ENCODE measurements at regions not wholly inside any gene's neighbourhood (a gene's known extent, or its start where the extent isn't known, plus 50 kb on each side); places are given as distances from the start of the nearest gene placed in this dataset.

GRCh38 chr15:93694033-93694432, 537.3 kb upstream of the MCTP2 start:
- WGBS (ENCODE audit: insufficient coverage), result no CpG with 5 or more reads among the region's 2 CpGs

DNA sequence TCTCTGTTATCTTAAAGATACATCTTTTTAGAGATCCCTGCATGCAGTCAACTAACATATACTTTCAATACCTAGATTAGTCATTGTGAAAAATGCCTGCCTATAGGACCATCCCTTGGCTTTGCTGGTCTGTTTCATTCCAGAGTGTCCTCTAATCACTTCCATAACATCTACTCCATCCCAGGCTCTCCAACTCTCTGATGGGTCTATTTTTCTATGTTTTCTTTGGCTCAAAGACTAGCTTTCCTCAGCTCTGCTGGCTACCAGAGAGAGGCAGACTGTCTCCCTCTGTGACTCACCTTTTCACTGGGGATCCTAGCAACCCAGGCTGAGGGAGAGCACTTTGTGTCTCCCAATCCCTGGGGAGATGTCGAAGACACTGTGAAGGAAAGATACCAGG, 547.7 kb upstream of the MCTP2 start:
- no peak overlapping the region for H3K4me3 ChIP-seq (ENCODE audit: control insufficient read depth in 1 of 2, extremely low read depth in 1 of 2, low read length in 1 of 2)
- H3K27me3 ChIP-seq (replicated peaks in 1 of 2; ENCODE audit: control insufficient read depth in 2 of 2, extremely low read depth in 1 of 2, insufficient read depth in 2 of 2, low read length in 1 of 2), result no peaks in the 10 kb centered on the region
- Mint-ChIP-seq H3K36me3 (no peaks in the 10 kb centered on the region), H3K27ac (no peak overlapping the region), H3K9me3 (peaks cover 12 to 40% (median 14%) of the 10 kb centered on the region in 3 donors), H3K4me3 (no peak overlapping the region), H3K4me1 (no peaks in the 10 kb centered on the region), H3K27me3 (no peaks in the 10 kb centered on the region)
- H3K27ac ChIP-seq (ENCODE audit: low read length), result no peak overlapping the region
- POLR2A ChIA-PET, result no interaction called here
- H3K4me1 ChIP-seq (ENCODE audit: control insufficient read depth in 1 of 2, extremely low read depth in 1 of 2, insufficient read depth in 2 of 2, low read length in 2 of 2), result no peaks in the 10 kb centered on the region
- no peaks in the 10 kb centered on the region for H3K36me3 ChIP-seq (ENCODE audit: control insufficient read depth in 2 of 2, extremely low read depth in 1 of 2, insufficient read depth in 1 of 2, low read length in 1 of 2)
- CTCF ChIA-PET, result no interaction called here
- WGBS (ENCODE audit: insufficient coverage), result 42% methylated on average over 1 of the region's 1 CpG
- peaks cover 2% of the 10 kb centered on the region for H3K9me3 ChIP-seq
- no peak for ATAC-seq (replicated peaks in 1 of 4)
- no peak for DNase-seq

More at GRCh38 chr15:93694033-93694432, 537.3 kb upstream of the MCTP2 start:
- H3K4me1 ChIP-seq (ENCODE audit: control insufficient read depth in 1 of 2, extremely low read depth in 1 of 2, insufficient read depth in 2 of 2, low read length in 2 of 2), result no peaks in the 10 kb centered on the region
- no peaks in the 10 kb centered on the region for H3K36me3 Mint-ChIP-seq
- H3K36me3 ChIP-seq (ENCODE audit: control insufficient read depth in 2 of 2, extremely low read depth in 1 of 2, insufficient read depth in 1 of 2, low read length in 1 of 2), result no peaks in the 10 kb centered on the region
- peaks cover 8 to 12% (median 12%) of the 10 kb centered on the region in 3 donors for H3K9me3 Mint-ChIP-seq
- no peaks in the 10 kb centered on the region for H3K27me3 ChIP-seq (replicated peaks in 1 of 2; ENCODE audit: control insufficient read depth in 2 of 2, extremely low read depth in 1 of 2, insufficient read depth in 2 of 2, low read length in 1 of 2)
- H3K4me3 Mint-ChIP-seq, result no peak overlapping the region
- no peak for DNase-seq
- peaks cover 0 to 4% of the 10 kb centered on the region in 2 donors for H3K27me3 Mint-ChIP-seq
- CTCF ChIA-PET, result no interaction called here
- H3K4me3 ChIP-seq (ENCODE audit: control insufficient read depth in 1 of 2, extremely low read depth in 1 of 2, low read length in 1 of 2), result no peak overlapping the region
- H3K4me1 Mint-ChIP-seq, result no peaks in the 10 kb centered on the region
- H3K27ac Mint-ChIP-seq, result no peak overlapping the region
- POLR2A ChIA-PET, result no interaction called here
- no peak for ATAC-seq (replicated peaks in 1 of 4)
- H3K9me3 ChIP-seq, result peaks cover 5% of the 10 kb centered on the region
- no peak overlapping the region for H3K27ac ChIP-seq (ENCODE audit: low read length)

GRCh38 chr15:93671387-93671943, 559.9 kb upstream of the MCTP2 start:
- Mint-ChIP-seq H3K4me1 (no peaks in the 10 kb centered on the region), H3K27ac (no peak overlapping the region), H3K9me3 (peaks cover 0 to 4% (median 0%) of the 10 kb centered on the region in 3 donors), H3K36me3 (no peaks in the 10 kb centered on the region), H3K27me3 (peaks cover 12 to 18% of the 10 kb centered on the region in 2 donors), H3K4me3 (no peak overlapping the region)
- Histone ChIP-seq H3K4me1 (ENCODE audit: control insufficient read depth in 1 of 2, extremely low read depth in 1 of 2, insufficient read depth in 2 of 2, low read length in 2 of 2) (no peaks in the 10 kb centered on the region), H3K9me3 (no peaks in the 10 kb centered on the region), H3K4me3 (ENCODE audit: control insufficient read depth in 1 of 2, extremely low read depth in 1 of 2, low read length in 1 of 2) (no peak overlapping the region), H3K27me3 (replicated peaks in 1 of 2; ENCODE audit: control insufficient read depth in 2 of 2, extremely low read depth in 1 of 2, insufficient read depth in 2 of 2, low read length in 1 of 2) (peaks cover 3% of the 10 kb centered on the region in 2 experiments), H3K27ac (ENCODE audit: low read length) (no peak overlapping the region), H3K36me3 (ENCODE audit: control insufficient read depth in 2 of 2, extremely low read depth in 1 of 2, insufficient read depth in 1 of 2, low read length in 1 of 2) (no peaks in the 10 kb centered on the region)
- ChIA-PET POLR2A (no interaction called here), CTCF (no interaction called here)
- WGBS (ENCODE audit: insufficient coverage), result 91% methylated on average over 8 of the region's 12 CpGs
- DNase-seq, result no peak
- ATAC-seq (replicated peaks in 1 of 4), result no peak

DNA sequence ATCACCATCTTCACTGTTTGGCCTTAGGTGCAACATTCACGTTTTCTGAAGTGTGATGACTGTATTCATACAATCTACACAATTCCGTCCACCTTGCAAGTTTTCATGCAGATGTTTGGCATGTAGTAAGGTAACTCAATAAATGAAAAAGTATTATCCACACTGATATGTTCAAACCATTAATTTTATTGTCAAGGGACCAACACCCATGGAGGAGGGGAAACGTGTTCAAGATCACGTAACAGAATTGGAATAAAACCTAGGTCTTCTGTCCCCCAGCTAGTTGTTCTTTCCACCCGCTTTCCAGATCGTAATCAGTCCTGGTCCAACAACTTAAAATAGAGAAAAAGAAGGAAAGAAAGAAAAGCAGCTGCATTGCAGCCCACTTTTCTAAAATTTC, 560.4 kb upstream of the MCTP2 start:
- ATAC-seq (replicated peaks in 1 of 4), result no peak
- peaks cover 12 to 18% of the 10 kb centered on the region in 2 donors for H3K27me3 Mint-ChIP-seq
- no peak overlapping the region for H3K4me3 Mint-ChIP-seq
- CTCF ChIA-PET, result no interaction called here
- no CpG with 5 or more reads among the region's 6 CpGs for WGBS (ENCODE audit: insufficient coverage)
- H3K27me3 ChIP-seq (replicated peaks in 1 of 2; ENCODE audit: control insufficient read depth in 2 of 2, extremely low read depth in 1 of 2, insufficient read depth in 2 of 2, low read length in 1 of 2), result peaks cover 3% of the 10 kb centered on the region in 2 experiments
- no peaks in the 10 kb centered on the region for H3K36me3 Mint-ChIP-seq
- H3K9me3 Mint-ChIP-seq, result peaks cover 0 to 4% (median 0%) of the 10 kb centered on the region in 3 donors
- no peak for DNase-seq
- no peak overlapping the region for H3K27ac ChIP-seq (ENCODE audit: low read length)
- no peaks in the 10 kb centered on the region for H3K9me3 ChIP-seq
- no peak overlapping the region for H3K4me3 ChIP-seq (ENCODE audit: control insufficient read depth in 1 of 2, extremely low read depth in 1 of 2, low read length in 1 of 2)
- no peaks in the 10 kb centered on the region for H3K36me3 ChIP-seq (ENCODE audit: control insufficient read depth in 2 of 2, extremely low read depth in 1 of 2, insufficient read depth in 1 of 2, low read length in 1 of 2)
- POLR2A ChIA-PET, result no interaction called here
- H3K4me1 ChIP-seq (ENCODE audit: control insufficient read depth in 1 of 2, extremely low read depth in 1 of 2, insufficient read depth in 2 of 2, low read length in 2 of 2), result no peaks in the 10 kb centered on the region
- no peaks in the 10 kb centered on the region for H3K4me1 Mint-ChIP-seq
- no peak overlapping the region for H3K27ac Mint-ChIP-seq

GRCh38 chr15:93664213-93664956, 567.0 kb upstream of the MCTP2 start:
- H3K4me1 Mint-ChIP-seq, result no peaks in the 10 kb centered on the region
- Histone ChIP-seq H3K27ac (ENCODE audit: low read length) (no peak overlapping the region), H3K4me3 (ENCODE audit: control insufficient read depth in 1 of 2, extremely low read depth in 1 of 2, low read length in 1 of 2) (no peak overlapping the region), H3K4me1 (ENCODE audit: control insufficient read depth in 1 of 2, extremely low read depth in 1 of 2, insufficient read depth in 2 of 2, low read length in 2 of 2) (no peaks in the 10 kb centered on the region), H3K9me3 (no peaks in the 10 kb centered on the region), H3K27me3 (replicated peaks in 1 of 2; ENCODE audit: control insufficient read depth in 2 of 2, extremely low read depth in 1 of 2, insufficient read depth in 2 of 2, low read length in 1 of 2) (no peaks in the 10 kb centered on the region), H3K36me3 (ENCODE audit: control insufficient read depth in 2 of 2, extremely low read depth in 1 of 2, insufficient read depth in 1 of 2, low read length in 1 of 2) (no peaks in the 10 kb centered on the region)
- ATAC-seq (replicated peaks in 1 of 4), result no peak
- no peaks in the 10 kb centered on the region for H3K36me3 Mint-ChIP-seq
- POLR2A ChIA-PET, result no interaction called here
- DNase-seq, result no peak
- CTCF ChIA-PET, result interaction anchor here in 1 of 2 donors (0.7 kb wide), 1 partner anchor 1360 kb away, joined by 3 read pairs; no protein-coding TSS in a partner anchor
- H3K9me3 Mint-ChIP-seq, result no peaks in the 10 kb centered on the region
- no peak overlapping the region for H3K27ac Mint-ChIP-seq
- peaks cover 0 to 4% of the 10 kb centered on the region in 2 donors for H3K27me3 Mint-ChIP-seq
- WGBS (ENCODE audit: insufficient coverage), result 44% methylated on average over 2 of the region's 3 CpGs
- no peak overlapping the region for H3K4me3 Mint-ChIP-seq

DNA sequence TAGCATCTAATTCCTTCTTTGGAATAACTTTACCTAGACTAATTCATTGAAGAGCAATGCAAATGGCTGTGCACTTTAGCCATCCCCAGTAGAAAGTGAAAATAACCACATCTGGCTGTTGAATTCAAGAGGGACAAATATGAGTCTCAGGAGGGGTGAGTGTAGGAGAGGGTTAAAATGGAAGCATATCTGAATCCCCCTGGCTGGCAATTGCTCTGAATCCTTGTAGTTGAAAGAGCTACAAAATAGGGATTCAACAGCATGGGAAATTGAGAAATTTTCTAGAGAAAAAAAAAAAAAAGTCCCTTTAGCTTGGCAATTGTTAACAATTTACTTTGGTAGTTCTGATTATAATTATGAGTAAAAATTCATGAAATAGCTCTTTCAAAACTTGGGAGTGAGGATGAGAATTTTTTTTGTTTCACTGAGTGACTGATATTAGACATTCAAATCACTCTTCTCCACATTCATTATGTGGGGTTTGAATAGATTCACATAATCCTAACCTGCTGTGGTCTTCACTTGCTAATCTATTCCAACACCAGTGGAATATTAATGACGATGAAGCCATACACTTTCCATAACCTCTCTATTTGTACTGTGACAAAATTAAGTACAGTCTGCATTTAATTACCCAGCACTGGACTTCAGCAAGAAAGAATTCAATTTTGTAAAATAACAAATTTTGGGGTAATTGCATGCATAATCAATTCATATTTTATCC, 569.0 kb upstream of the MCTP2 start:
- Histone ChIP-seq H3K36me3 (ENCODE audit: control insufficient read depth in 2 of 2, extremely low read depth in 1 of 2, insufficient read depth in 1 of 2, low read length in 1 of 2) (no peaks in the 10 kb centered on the region), H3K27me3 (replicated peaks in 1 of 2; ENCODE audit: control insufficient read depth in 2 of 2, extremely low read depth in 1 of 2, insufficient read depth in 2 of 2, low read length in 1 of 2) (no peaks in the 10 kb centered on the region), H3K4me1 (ENCODE audit: control insufficient read depth in 1 of 2, extremely low read depth in 1 of 2, insufficient read depth in 2 of 2, low read length in 2 of 2) (no peaks in the 10 kb centered on the region), H3K9me3 (no peaks in the 10 kb centered on the region), H3K27ac (ENCODE audit: low read length) (no peak overlapping the region), H3K4me3 (ENCODE audit: control insufficient read depth in 1 of 2, extremely low read depth in 1 of 2, low read length in 1 of 2) (no peak overlapping the region)
- ATAC-seq (replicated peaks in 1 of 4) (no peak), DNase-seq (no peak)
- no peak overlapping the region for H3K27ac Mint-ChIP-seq
- ChIA-PET POLR2A (no interaction called here), CTCF (no interaction called here)
- H3K4me3 Mint-ChIP-seq, result no peak overlapping the region
- no peaks in the 10 kb centered on the region for H3K9me3 Mint-ChIP-seq
- no CpG with 5 or more reads among the region's 1 CpG for WGBS (ENCODE audit: insufficient coverage)
- H3K4me1 Mint-ChIP-seq, result no peaks in the 10 kb centered on the region
- no peaks in the 10 kb centered on the region for H3K36me3 Mint-ChIP-seq
- H3K27me3 Mint-ChIP-seq, result peaks cover 0 to 9% of the 10 kb centered on the region in 2 donors

All from T-cell (primary cell).